Astrocyte (in vitro differentiated cells and primary cell): ENCODE measurements at regions not wholly inside any gene's neighbourhood (a gene's known extent, or its start where the extent isn't known, plus 50 kb on each side); places are given as distances from the start of the nearest gene placed in this dataset.
"Not testable (repeated sequence)": the region's sequence is repeated elsewhere in the genome, so short reads cannot be mapped to it uniquely, and the experiment has no call there.

ENCODE experiments used
- DNase-seq: peaks from one replicate; pipeline ENCODE4 v3.0.0-alpha.2; 2010; ENCODE audit warnings: low read depth
- FAIRE-seq: peaks from 2 replicates; lab custom pipeline; 2011; peaks lifted over from hg19 to GRCh38; lab: Jason Lieb, UNC
- H2AFZ ChIP-seq: 2 replicates; pipeline ENCODE4 v1.6.0; 2012; ENCODE audit warnings: low read depth, low read length, inconsistent platforms
- H3K27ac ChIP-seq: 2 replicates; pipeline ENCODE4 v1.5.1; 2011; ENCODE audit warnings: low read depth, low read length, inconsistent platforms
- H3K27me3 ChIP-seq: 2 replicates; pipeline ENCODE4 v1.6.0; 2011; ENCODE audit warnings: low read length, inconsistent platforms; ENCODE audit not compliant: insufficient read depth
- H3K36me3 ChIP-seq: 2 replicates; pipeline ENCODE4 v1.5.1; 2011; ENCODE audit warnings: low read length, inconsistent platforms; ENCODE audit not compliant: insufficient read depth
- H3K4me1 ChIP-seq: 2 replicates; pipeline ENCODE4 v1.5.1; 2011; ENCODE audit warnings: low read length, inconsistent platforms; ENCODE audit not compliant: insufficient read depth
- H3K4me2 ChIP-seq: 2 replicates; pipeline ENCODE4 v1.6.0; 2012; ENCODE audit warnings: low read length, inconsistent platforms
- H3K4me3 ChIP-seq: 2 replicates; pipeline ENCODE4 v1.5.1; 2011; ENCODE audit warnings: low read depth, mild to moderate bottlenecking, low read length, inconsistent platforms; ENCODE audit not compliant: insufficient read depth
- H3K79me2 ChIP-seq: 2 replicates; pipeline ENCODE4 v1.6.0; 2012; ENCODE audit warnings: mild to moderate bottlenecking, low read length, inconsistent platforms; ENCODE audit not compliant: insufficient read depth
- H3K9ac ChIP-seq: 2 replicates; pipeline ENCODE4 v1.6.0; 2012; ENCODE audit warnings: mild to moderate bottlenecking, low read length, inconsistent platforms
- H3K9me3 ChIP-seq: 2 replicates; pipeline ENCODE4 v1.5.1; 2012; ENCODE audit warnings: low read depth, mild to moderate bottlenecking, low read length, inconsistent platforms; ENCODE audit not compliant: insufficient read depth
- H4K20me1 ChIP-seq: 2 replicates; pipeline ENCODE4 v1.6.0; 2012; ENCODE audit warnings: low read length, inconsistent platforms; ENCODE audit not compliant: insufficient read depth
- H3K27ac Mint-ChIP-seq: one replicate; pipeline ENCODE4 v1.8.0; 2021; ENCODE audit warnings: mild to moderate bottlenecking, mixed read lengths; ENCODE audit not compliant: unreplicated experiment
- H3K27me3 Mint-ChIP-seq: one replicate; pipeline ENCODE4 v1.8.0; 2021; ENCODE audit warnings: low read depth, mixed read lengths; ENCODE audit not compliant: unreplicated experiment
- H3K36me3 Mint-ChIP-seq: one replicate; pipeline ENCODE4 v1.8.0; 2021; ENCODE audit warnings: low read depth, mixed read lengths; ENCODE audit not compliant: unreplicated experiment
- H3K4me1 Mint-ChIP-seq: one replicate; pipeline ENCODE4 v1.8.0; 2021; ENCODE audit warnings: low read depth, mixed read lengths; ENCODE audit not compliant: unreplicated experiment
- H3K4me3 Mint-ChIP-seq: one replicate; pipeline ENCODE4 v1.8.0; 2021; ENCODE audit warnings: mild to moderate bottlenecking, moderate library complexity, mixed read lengths; ENCODE audit not compliant: unreplicated experiment
- H3K9me3 Mint-ChIP-seq: one replicate; pipeline ENCODE4 v1.8.0; 2021; ENCODE audit warnings: mild to moderate bottlenecking, mixed read lengths; ENCODE audit not compliant: unreplicated experiment
- EZH2 ChIP-seq: IDR thresholded peaks from 2 replicates; pipeline ENCODE4 v1.6.1; 2012; ENCODE audit warnings: mild to moderate bottlenecking, low read length, inconsistent platforms; ENCODE audit not compliant: insufficient read depth
- TF ChIP-seq, protein P1 (sequence below): IDR thresholded peaks from 2 replicates; pipeline ENCODE4 v1.5.1; 2011; ENCODE audit warnings: low read depth, mild to moderate bottlenecking, inconsistent platforms, low read length, moderate library complexity; ENCODE audit not compliant: insufficient read depth

DNA sequence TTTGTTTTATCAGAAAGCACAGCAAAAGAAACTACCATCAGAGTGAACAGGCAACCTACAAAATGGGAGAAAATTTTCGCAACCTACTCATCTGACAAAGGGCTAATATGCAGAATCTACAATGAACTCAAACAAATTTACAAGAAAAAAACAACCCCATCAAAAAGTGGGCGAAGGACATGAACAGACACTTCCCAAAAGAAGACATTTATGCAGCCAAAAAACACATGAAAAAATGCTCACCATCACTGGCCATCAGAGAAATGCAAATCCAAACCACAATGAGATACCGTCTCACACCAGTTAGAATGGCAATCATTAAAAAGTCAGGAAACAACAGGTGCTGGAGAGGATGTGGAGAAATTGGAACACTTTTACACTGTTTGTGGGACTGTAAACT, 460.4 kb upstream of the MKI67 start:
- not testable (repeated sequence) for H3K36me3 Mint-ChIP-seq, H3K27me3 Mint-ChIP-seq, H3K4me1 ChIP-seq, H3K27me3 ChIP-seq, H4K20me1 ChIP-seq, H3K9me3 Mint-ChIP-seq, H3K4me3 ChIP-seq, H2AFZ ChIP-seq, H3K9me3 ChIP-seq, H3K36me3 ChIP-seq, H3K79me2 ChIP-seq, H3K4me3 Mint-ChIP-seq, H3K4me1 Mint-ChIP-seq, H3K27ac Mint-ChIP-seq, DNase-seq, H3K4me2 ChIP-seq, H3K27ac ChIP-seq, FAIRE-seq, H3K9ac ChIP-seq

DNA sequence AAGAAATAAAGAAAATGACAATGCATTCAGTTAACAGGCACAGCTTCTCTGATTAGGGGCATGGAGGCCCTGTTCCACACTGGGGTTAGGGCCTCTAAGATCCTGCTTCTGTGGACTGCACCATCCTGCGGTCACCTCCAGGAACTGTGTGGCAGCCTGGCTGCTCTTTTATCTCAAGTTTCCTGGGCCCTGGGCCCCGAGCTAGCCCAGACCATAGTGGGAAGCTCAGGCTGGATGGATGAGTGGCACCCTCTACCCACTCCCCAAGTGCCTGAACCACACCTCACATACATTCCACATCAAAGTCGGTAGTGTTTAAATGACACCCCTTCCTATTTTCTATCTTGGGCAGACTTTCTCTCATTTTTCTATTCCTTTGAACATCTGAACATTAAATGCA, 461.5 kb upstream of the MKI67 start:
- Mint-ChIP-seq H3K4me1 (no peaks in the 10 kb centered on the region), H3K9me3 (peaks cover 3% of the 10 kb centered on the region), H3K36me3 (no peaks in the 10 kb centered on the region), H3K4me3 (no peak overlapping the region), H3K27ac (no peak overlapping the region), H3K27me3 (peaks cover 10% of the 10 kb centered on the region)
- Histone ChIP-seq H3K27ac (no peak overlapping the region), H3K27me3 (no peaks in the 10 kb centered on the region), H3K4me1 (no peaks in the 10 kb centered on the region), H3K9me3 (peaks cover 6% of the 10 kb centered on the region), H3K9ac (no peak overlapping the region), H3K4me3 (no peak overlapping the region), H3K36me3 (no peaks in the 10 kb centered on the region), H3K4me2 (no peak overlapping the region), H3K79me2 (no peaks in the 10 kb centered on the region), H4K20me1 (no peaks in the 10 kb centered on the region), H2AFZ (no peak overlapping the region)
- FAIRE-seq (no peak), DNase-seq (no peak)
- TF ChIP-seq EZH2, result no peak
- TF ChIP-seq, protein P1, sequence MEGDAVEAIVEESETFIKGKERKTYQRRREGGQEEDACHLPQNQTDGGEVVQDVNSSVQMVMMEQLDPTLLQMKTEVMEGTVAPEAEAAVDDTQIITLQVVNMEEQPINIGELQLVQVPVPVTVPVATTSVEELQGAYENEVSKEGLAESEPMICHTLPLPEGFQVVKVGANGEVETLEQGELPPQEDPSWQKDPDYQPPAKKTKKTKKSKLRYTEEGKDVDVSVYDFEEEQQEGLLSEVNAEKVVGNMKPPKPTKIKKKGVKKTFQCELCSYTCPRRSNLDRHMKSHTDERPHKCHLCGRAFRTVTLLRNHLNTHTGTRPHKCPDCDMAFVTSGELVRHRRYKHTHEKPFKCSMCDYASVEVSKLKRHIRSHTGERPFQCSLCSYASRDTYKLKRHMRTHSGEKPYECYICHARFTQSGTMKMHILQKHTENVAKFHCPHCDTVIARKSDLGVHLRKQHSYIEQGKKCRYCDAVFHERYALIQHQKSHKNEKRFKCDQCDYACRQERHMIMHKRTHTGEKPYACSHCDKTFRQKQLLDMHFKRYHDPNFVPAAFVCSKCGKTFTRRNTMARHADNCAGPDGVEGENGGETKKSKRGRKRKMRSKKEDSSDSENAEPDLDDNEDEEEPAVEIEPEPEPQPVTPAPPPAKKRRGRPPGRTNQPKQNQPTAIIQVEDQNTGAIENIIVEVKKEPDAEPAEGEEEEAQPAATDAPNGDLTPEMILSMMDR, result no peak

DNA sequence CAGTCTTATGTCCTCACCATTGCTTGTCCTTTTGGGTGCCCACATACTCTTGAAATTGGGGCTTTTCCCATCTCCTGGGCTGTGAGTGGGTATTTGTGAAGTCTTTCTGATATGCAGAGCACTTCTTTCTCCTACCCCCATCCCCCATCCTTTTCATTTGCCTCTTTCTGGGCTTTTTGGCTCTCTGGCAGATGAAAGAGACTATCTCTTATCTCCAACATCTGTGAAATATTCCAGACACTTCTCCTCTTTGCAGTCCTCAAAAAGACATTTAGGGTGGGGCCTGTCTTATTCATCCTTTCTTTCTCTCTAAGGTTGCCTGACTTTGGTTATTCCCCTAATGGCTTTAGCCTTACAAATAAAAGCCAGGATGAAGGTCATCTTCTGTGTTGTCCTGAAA, 462.2 kb upstream of the MKI67 start:
- Histone ChIP-seq H3K79me2 (no peaks in the 10 kb centered on the region), H3K4me2 (no peak overlapping the region), H3K9me3 (peaks cover 6% of the 10 kb centered on the region), H3K4me3 (no peak overlapping the region), H3K9ac (no peak overlapping the region), H3K27ac (no peak overlapping the region), H2AFZ (no peak overlapping the region), H3K36me3 (no peaks in the 10 kb centered on the region), H3K4me1 (no peaks in the 10 kb centered on the region), H3K27me3 (no peaks in the 10 kb centered on the region), H4K20me1 (no peaks in the 10 kb centered on the region)
- DNase-seq (no peak), FAIRE-seq (no peak)
- Mint-ChIP-seq H3K4me3 (no peak overlapping the region), H3K27ac (no peak overlapping the region), H3K36me3 (no peaks in the 10 kb centered on the region), H3K9me3 (peaks cover 3% of the 10 kb centered on the region), H3K27me3 (peaks cover 9% of the 10 kb centered on the region), H3K4me1 (no peaks in the 10 kb centered on the region)
- TF ChIP-seq EZH2, result no peak
- TF ChIP-seq, protein P1, result no peak
